HG03378 (cell line): ENCODE measurements at regions not wholly inside any gene's neighbourhood (a gene's known extent, or its start where the extent isn't known, plus 50 kb on each side); places are given as distances from the start of the nearest gene placed in this dataset.

Experiments
- ATAC-seq: cut with Tn5 transposase; IDR thresholded peaks from one replicate; pipeline ENCODE4 v1.9.1; 2021; ENCODE audit warnings: mild to moderate bottlenecking, moderate library complexity; ENCODE audit not compliant: unreplicated experiment

GRCh38 chr7:7110706-7111105, 71.6 kb upstream of the C1GALT1 start:
- ATAC-seq, result no peak

- ATAC-seq, result no peak
Measured at GRCh38 chr7:7112868-7113267, 69.5 kb upstream of the C1GALT1 start.

- ATAC-seq, result no peak
Measured at GRCh38 chr7:7114575-7115291, 67.6 kb upstream of the C1GALT1 start.

GRCh38 chr7:7117935-7118586, 64.3 kb upstream of the C1GALT1 start:
- ATAC-seq, result no peak

DNA sequence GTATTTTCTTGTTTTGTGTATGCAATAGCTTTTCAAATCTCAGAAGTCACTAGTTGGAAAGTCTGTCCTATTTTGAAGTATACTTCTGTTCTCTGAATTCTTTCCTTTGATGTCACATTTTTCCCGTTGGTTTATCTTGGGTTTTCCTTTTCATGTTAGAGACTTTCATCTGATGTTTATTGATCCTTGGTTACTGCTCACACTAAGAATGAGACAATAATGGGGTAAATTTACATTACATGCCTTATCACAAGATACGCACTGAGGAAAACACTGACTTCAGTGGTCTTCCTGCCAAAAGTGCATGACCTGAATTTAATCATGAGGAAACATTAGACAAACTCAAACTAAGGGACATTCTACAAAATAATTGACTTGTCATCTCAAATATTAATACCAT, 63.5 kb upstream of the C1GALT1 start:
- no peak for ATAC-seq

DNA sequence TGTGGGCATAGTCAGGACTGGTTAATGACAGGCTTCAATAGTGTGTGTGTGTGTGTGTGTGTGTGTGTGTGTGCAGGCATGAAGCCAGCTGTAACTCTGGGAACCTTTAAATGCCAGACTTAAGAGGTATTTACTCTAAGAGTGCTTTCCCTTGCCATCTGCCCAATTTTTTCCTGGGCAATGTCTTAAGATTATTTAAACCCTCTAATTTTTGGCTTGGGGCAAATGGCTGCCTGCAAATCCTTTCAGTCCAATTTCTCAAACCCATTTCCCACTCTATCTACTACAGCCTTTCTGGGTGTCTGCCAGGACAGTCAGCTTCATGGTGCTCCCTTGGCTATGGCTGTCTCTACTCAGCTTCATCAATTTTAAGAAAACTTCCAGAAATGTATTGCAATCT, 62.6 kb upstream of the C1GALT1 start:
- ATAC-seq, result no peak

DNA sequence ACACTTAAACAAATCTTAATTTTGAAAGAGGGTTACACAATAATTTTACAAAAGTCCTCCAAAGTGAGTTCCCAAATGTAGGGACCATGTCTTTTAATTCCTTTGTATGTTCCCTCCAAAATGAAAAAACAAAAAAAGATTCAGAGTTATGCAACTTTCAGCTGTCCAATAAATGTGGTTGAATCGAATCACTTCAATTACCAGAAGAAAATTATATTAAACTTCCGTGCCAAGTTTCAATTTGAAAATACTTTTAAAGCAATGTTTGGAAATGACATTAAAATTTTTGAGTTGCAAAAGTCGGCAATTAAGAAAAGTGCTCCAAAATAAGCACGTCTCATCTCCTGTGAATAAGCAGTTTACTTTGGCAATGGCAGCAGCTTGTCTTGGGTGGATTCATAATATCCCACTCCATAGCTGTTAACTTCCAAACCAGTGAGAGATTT, 60.3 kb upstream of the C1GALT1 start:
- ATAC-seq, result no peak

- ATAC-seq, result no peak
Measured at GRCh38 chr7:7122701-7123281, 59.6 kb upstream of the C1GALT1 start.

DNA sequence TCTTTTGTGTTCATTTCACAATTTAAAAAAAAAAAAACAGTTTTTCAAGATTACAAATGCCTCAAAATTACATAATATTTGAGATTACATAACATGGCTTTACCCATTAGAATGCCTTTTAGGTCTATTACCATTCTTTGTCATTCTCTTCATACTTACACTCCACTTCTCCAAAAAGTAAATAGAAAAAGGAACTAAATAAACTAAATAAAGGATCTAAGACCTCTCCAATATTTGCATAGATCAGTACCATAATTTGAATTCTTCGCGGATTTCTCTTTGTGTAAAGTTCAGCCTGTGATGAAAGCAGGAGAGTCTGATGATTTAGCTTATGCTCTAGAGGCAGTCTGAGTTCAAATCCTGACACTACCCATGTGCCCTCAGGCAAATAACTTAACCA, 56.4 kb upstream of the C1GALT1 start:
- ATAC-seq, result no peak

- ATAC-seq, result no peak
Measured at GRCh38 chr7:7127773-7128172, 54.6 kb upstream of the C1GALT1 start.

GRCh38 chr7:7129381-7129780, 53.0 kb upstream of the C1GALT1 start:
- ATAC-seq, result no peak

DNA sequence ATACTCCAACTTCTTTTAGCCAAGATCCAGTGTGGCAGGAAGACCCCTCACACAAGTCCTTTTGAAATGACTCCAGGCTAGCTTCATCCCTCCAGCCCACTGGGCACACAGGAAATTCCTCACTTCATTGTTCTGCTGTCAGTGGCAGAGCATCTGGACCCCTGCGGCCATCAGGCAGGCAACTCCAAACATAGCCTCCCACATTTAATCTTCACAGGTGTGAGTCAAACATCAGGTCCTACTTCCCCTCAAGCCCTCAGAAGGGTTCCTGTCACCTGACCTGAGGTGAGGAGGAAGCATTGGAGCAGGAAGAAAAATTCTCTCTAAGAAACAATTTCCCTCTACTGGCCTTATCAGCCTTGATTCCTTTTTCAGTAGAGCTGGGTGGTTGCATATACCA, 51.1 kb upstream of the C1GALT1 start:
- ATAC-seq, result no peak
